ENCODE measurements at regions not wholly inside any gene's neighbourhood (a gene's known extent, or its start where the extent isn't known, plus 50 kb on each side); places are given as distances from the start of the nearest gene placed in this dataset.

- DNase-seq (ENCODE audit: low read depth, low spot score) = no peak
Measured at GRCh38 chr9:86730163-86730928, 217.0 kb downstream of the GAS1 start.

GRCh38 chr9:86724529-86724928, 222.8 kb downstream of the GAS1 start:
- DNase-seq (ENCODE audit: low read depth, low spot score) = no peak

- DNase-seq (ENCODE audit: low read depth, low spot score) = no peak
Measured at GRCh38 chr9:86723346-86723745, 224.0 kb downstream of the GAS1 start.

GRCh38 chr9:86722706-86723075, 224.6 kb downstream of the GAS1 start:
- DNase-seq (ENCODE audit: low read depth, low spot score) = no peak

- DNase-seq (ENCODE audit: low read depth, low spot score) = peak; percentile 87
Measured at GRCh38 chr9:86721843-86722705, 225.2 kb downstream of the GAS1 start.

GRCh38 chr9:86721226-86721781, 226.0 kb downstream of the GAS1 start:
- DNase-seq (ENCODE audit: low read depth, low spot score) = no peak

GRCh38 chr9:86720639-86721225, 226.6 kb downstream of the GAS1 start:
- DNase-seq (ENCODE audit: low read depth, low spot score) = no peak

- no peak for DNase-seq (ENCODE audit: low read depth, low spot score)
Measured at GRCh38 chr9:86718388-86719049, 228.8 kb downstream of the GAS1 start.

GRCh38 chr9:86716326-86716922, 230.9 kb downstream of the GAS1 start:
- no peak for DNase-seq (ENCODE audit: low read depth, low spot score)

- DNase-seq (ENCODE audit: low read depth, low spot score) = no peak
Measured at GRCh38 chr9:86714999-86715398, 232.3 kb downstream of the GAS1 start.

- DNase-seq (ENCODE audit: low read depth, low spot score) = no peak
Measured at GRCh38 chr9:86713970-86714369, 233.3 kb downstream of the GAS1 start.

GRCh38 chr9:86713470-86713869, 233.8 kb downstream of the GAS1 start:
- peak; percentile 64 for DNase-seq (ENCODE audit: low read depth, low spot score)

GRCh38 chr9:86708918-86709835, 238.1 kb downstream of the GAS1 start:
- no peak for DNase-seq (ENCODE audit: low read depth, low spot score)

- no peak for DNase-seq (ENCODE audit: low read depth, low spot score)
Measured at GRCh38 chr9:86707932-86708510, 239.3 kb downstream of the GAS1 start.

- DNase-seq (ENCODE audit: low read depth, low spot score) = peak; percentile 65
Measured at GRCh38 chr9:86706391-86706790, 240.9 kb downstream of the GAS1 start.

- no peak for DNase-seq (ENCODE audit: low read depth, low spot score)
Measured at GRCh38 chr9:86705490-86705889, 241.8 kb downstream of the GAS1 start.

- DNase-seq (ENCODE audit: low read depth, low spot score) = no peak
Measured at GRCh38 chr9:86703346-86703745, 244.0 kb downstream of the GAS1 start.

- peak; percentile 89 for DNase-seq (ENCODE audit: low read depth, low spot score)
Measured at GRCh38 chr9:86700629-86701028, 246.7 kb downstream of the GAS1 start.

- no peak for DNase-seq (ENCODE audit: low read depth, low spot score)
Measured at GRCh38 chr9:86697999-86698398, 249.3 kb downstream of the GAS1 start.

GRCh38 chr9:86697213-86697612, 250.1 kb downstream of the GAS1 start:
- no peak for DNase-seq (ENCODE audit: low read depth, low spot score)

Measured in astrocyte of the hippocampus (primary cell).